ENCODE measurements at regions not wholly inside any gene's neighbourhood (a gene's known extent, or its start where the extent isn't known, plus 50 kb on each side); places are given as distances from the start of the nearest gene placed in this dataset.
"Not testable (repeated sequence)": the region's sequence is repeated elsewhere in the genome, so short reads cannot be mapped to it uniquely, and the experiment has no call there.

DNA sequence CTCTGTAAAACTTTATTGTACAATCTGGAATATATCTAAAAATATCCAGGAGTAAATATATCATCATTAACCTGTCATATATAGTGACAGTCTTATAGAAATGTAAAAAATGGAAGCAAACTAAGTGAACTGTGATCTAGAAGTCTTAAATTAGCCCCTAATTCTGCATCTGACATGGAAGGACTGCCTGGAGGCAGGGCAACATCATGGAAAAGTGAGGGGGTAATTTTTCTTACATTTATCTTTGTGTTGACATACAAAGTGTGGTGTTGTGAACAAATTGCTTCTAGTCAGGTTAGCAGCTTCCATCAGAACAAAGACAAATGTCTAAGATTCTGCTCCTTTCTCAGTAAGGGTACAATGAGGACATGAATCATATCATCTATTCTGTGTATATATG, 186.3 kb downstream of the C4orf33 start (continued):
- TF ChIP-seq, protein P1, sequence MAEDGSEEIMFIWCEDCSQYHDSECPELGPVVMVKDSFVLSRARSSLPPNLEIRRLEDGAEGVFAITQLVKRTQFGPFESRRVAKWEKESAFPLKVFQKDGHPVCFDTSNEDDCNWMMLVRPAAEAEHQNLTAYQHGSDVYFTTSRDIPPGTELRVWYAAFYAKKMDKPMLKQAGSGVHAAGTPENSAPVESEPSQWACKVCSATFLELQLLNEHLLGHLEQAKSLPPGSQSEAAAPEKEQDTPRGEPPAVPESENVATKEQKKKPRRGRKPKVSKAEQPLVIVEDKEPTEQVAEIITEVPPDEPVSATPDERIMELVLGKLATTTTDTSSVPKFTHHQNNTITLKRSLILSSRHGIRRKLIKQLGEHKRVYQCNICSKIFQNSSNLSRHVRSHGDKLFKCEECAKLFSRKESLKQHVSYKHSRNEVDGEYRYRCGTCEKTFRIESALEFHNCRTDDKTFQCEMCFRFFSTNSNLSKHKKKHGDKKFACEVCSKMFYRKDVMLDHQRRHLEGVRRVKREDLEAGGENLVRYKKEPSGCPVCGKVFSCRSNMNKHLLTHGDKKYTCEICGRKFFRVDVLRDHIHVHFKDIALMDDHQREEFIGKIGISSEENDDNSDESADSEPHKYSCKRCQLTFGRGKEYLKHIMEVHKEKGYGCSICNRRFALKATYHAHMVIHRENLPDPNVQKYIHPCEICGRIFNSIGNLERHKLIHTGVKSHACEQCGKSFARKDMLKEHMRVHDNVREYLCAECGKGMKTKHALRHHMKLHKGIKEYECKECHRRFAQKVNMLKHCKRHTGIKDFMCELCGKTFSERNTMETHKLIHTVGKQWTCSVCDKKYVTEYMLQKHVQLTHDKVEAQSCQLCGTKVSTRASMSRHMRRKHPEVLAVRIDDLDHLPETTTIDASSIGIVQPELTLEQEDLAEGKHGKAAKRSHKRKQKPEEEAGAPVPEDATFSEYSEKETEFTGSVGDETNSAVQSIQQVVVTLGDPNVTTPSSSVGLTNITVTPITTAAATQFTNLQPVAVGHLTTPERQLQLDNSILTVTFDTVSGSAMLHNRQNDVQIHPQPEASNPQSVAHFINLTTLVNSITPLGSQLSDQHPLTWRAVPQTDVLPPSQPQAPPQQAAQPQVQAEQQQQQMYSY (CRISPR knock-in tag; IDR thresholded peaks at IDR 0.05), result no peak
- TF ChIP-seq, protein P2, sequence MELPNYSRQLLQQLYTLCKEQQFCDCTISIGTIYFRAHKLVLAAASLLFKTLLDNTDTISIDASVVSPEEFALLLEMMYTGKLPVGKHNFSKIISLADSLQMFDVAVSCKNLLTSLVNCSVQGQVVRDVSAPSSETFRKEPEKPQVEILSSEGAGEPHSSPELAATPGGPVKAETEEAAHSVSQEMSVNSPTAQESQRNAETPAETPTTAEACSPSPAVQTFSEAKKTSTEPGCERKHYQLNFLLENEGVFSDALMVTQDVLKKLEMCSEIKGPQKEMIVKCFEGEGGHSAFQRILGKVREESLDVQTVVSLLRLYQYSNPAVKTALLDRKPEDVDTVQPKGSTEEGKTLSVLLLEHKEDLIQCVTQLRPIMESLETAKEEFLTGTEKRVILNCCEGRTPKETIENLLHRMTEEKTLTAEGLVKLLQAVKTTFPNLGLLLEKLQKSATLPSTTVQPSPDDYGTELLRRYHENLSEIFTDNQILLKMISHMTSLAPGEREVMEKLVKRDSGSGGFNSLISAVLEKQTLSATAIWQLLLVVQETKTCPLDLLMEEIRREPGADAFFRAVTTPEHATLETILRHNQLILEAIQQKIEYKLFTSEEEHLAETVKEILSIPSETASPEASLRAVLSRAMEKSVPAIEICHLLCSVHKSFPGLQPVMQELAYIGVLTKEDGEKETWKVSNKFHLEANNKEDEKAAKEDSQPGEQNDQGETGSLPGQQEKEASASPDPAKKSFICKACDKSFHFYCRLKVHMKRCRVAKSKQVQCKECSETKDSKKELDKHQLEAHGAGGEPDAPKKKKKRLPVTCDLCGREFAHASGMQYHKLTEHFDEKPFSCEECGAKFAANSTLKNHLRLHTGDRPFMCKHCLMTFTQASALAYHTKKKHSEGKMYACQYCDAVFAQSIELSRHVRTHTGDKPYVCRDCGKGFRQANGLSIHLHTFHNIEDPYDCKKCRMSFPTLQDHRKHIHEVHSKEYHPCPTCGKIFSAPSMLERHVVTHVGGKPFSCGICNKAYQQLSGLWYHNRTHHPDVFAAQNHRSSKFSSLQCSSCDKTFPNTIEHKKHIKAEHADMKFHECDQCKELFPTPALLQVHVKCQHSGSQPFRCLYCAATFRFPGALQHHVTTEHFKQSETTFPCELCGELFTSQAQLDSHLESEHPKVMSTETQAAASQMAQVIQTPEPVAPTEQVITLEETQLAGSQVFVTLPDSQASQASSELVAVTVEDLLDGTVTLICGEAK (IDR thresholded peaks at IDR 0.05; ENCODE audit: borderline replicate concordance), result no peak
- TF ChIP-seq MEF2B (IDR thresholded peaks at IDR 0.05; ENCODE audit: partially characterized antibody, poor library complexity, severe bottlenecking) (no peak), E2F8 (IDR thresholded peaks at IDR 0.05; ENCODE audit: low read depth, partially characterized antibody) (no peak), SMARCA5 (IDR thresholded peaks at IDR 0.05) (no peak), PAX5 (IDR thresholded peaks at IDR 0.05; ENCODE audit: borderline replicate concordance, low read depth, low read length) (no peak), RELB (IDR thresholded peaks at IDR 0.05; ENCODE audit: low read depth) (no peak)

DNA sequence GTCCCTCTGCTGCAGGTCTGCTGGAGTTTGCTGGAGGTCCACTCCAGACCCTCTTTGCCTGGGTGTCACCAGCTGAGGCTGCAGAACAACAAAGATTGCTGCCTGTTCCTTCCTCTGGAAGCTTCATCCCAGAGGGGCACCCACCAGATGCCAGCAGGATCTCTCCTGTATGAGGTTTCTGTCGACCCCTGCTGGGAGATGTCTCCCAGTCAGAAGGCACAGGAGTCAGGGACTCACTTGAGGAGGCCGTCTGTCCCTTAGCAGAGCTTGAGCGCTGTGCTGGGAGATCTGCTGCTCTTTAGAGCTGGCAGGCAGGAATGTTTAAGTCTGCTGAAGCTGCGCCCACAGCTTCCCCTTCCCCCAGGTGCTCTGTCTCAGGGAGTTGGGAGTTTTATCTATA, 196.2 kb downstream of the C4orf33 start:
- H3K27me3 ChIP-seq (replicated peaks in 1 of 2; ENCODE audit: control insufficient read depth in 2 of 2, insufficient read depth in 2 of 2, low read length in 1 of 2); BruUV-seq (replicated peaks); H3K36me3 ChIP-seq (ENCODE audit: control insufficient read depth in 2 of 2, insufficient read depth in 2 of 2, low read length in 1 of 2); H3K79me2 ChIP-seq (ENCODE audit: control insufficient read depth, insufficient read depth, low read length); H3K4me3 ChIP-seq; H3K9ac ChIP-seq (ENCODE audit: control insufficient read depth, insufficient read depth, low read length); H4K20me1 ChIP-seq (ENCODE audit: control insufficient read depth, insufficient read depth); DNase-seq (ENCODE audit: low read depth, low spot score); RAD21 ChIA-PET (ENCODE audit: unreplicated experiment); H3K4me1 ChIP-seq (ENCODE audit: control insufficient read depth, insufficient read depth, low read length); POLR2A ChIA-PET; H3K9me3 ChIP-seq (replicated peaks; ENCODE audit: control insufficient read depth, insufficient read depth, low read length); SMC1A ChIA-PET (ENCODE audit: uncharacterized antibody, unreplicated experiment); H3K4me2 ChIP-seq (ENCODE audit: control insufficient read depth, insufficient read depth); H3K27ac ChIP-seq (ENCODE audit: control insufficient read depth, insufficient read depth); FAIRE-seq; in situ Hi-C loops (cut with MboI); intact Hi-C loops (cut with micrococcal nuclease; ENCODE audit: unreplicated experiment); H2AFZ ChIP-seq (ENCODE audit: control insufficient read depth, low read depth, low read length); CTCF ChIA-PET; ATAC-seq: not testable (repeated sequence)
- WGBS (ENCODE audit: insufficient coverage, insufficient replicate concordance, low lambda C conversion rate, missing lambda C conversion rate), result 37% methylated on average over 4 of the region's 4 CpGs

All from GM12878 (cell line).